ENCODE measurements at regions not wholly inside any gene's neighbourhood (a gene's known extent, or its start where the extent isn't known, plus 50 kb on each side); places are given as distances from the start of the nearest gene placed in this dataset.

DNA sequence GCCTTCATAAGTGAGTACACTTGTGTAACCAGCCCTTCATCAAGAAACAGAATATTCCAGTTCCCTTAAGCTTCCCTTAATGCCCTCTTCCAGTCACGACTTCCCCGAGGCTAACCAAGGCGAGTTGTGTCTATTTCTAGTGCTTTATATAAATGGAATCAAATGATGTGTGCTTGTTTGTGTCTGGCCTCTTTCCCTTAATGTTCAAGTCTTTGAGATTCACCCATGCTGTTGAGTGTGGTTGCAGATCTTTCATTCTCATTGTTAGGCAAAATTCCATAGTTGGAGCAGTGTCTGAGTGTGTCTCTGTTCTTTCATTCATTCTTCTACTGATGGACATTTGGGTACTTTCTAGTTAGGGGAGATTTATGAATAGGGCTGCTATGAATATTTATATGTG, 135.0 kb downstream of the CEBPB start:
- ChIA-PET CTCF (no interaction called here), POLR2A (no interaction called here)
- intact Hi-C loops (cut with micrococcal nuclease): no loop called here
- Mint-ChIP-seq H3K4me3 (no peak overlapping the region), H3K36me3 (ENCODE audit: low read depth) (no peaks in the 10 kb centered on the region), H3K27me3 (peaks cover 19% of the 10 kb centered on the region), H3K4me1 (no peaks in the 10 kb centered on the region), H3K9me3 (no peaks in the 10 kb centered on the region), H3K27ac (no peak overlapping the region)
- ATAC-seq (ENCODE audit: low read depth): no peak
- DNase-seq: no peak
- TF ChIP-seq, protein P1, sequence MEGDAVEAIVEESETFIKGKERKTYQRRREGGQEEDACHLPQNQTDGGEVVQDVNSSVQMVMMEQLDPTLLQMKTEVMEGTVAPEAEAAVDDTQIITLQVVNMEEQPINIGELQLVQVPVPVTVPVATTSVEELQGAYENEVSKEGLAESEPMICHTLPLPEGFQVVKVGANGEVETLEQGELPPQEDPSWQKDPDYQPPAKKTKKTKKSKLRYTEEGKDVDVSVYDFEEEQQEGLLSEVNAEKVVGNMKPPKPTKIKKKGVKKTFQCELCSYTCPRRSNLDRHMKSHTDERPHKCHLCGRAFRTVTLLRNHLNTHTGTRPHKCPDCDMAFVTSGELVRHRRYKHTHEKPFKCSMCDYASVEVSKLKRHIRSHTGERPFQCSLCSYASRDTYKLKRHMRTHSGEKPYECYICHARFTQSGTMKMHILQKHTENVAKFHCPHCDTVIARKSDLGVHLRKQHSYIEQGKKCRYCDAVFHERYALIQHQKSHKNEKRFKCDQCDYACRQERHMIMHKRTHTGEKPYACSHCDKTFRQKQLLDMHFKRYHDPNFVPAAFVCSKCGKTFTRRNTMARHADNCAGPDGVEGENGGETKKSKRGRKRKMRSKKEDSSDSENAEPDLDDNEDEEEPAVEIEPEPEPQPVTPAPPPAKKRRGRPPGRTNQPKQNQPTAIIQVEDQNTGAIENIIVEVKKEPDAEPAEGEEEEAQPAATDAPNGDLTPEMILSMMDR (IDR thresholded peaks at IDR 0.05): no peak

- TF ChIP-seq, protein P1 (IDR thresholded peaks at IDR 0.05): no peak
- no peaks in the 10 kb centered on the region for H3K36me3 Mint-ChIP-seq (ENCODE audit: low read depth)
- DNase-seq (no peak), ATAC-seq (ENCODE audit: low read depth) (no peak)
- intact Hi-C loops (cut with micrococcal nuclease): no loop called here
- H3K9me3 Mint-ChIP-seq: no peaks in the 10 kb centered on the region
- no peaks in the 10 kb centered on the region for H3K4me1 Mint-ChIP-seq
- CTCF ChIA-PET: no interaction called here
- H3K4me3 Mint-ChIP-seq: no peak overlapping the region
- POLR2A ChIA-PET: no interaction called here
- H3K27me3 Mint-ChIP-seq: peaks cover 26% of the 10 kb centered on the region
- H3K27ac Mint-ChIP-seq: no peak overlapping the region
Measured at GRCh38 chr20:50327666-50328065, 137.0 kb downstream of the CEBPB start.

- ChIA-PET CTCF (interaction anchor here (0.6 kb wide), 1 partner anchor 222 kb away, joined by 4 read pairs; no protein-coding TSS in a partner anchor), POLR2A (no interaction called here)
- H3K27me3 Mint-ChIP-seq: peaks cover 34% of the 10 kb centered on the region
- no peaks in the 10 kb centered on the region for H3K4me1 Mint-ChIP-seq
- no peak overlapping the region for H3K4me3 Mint-ChIP-seq
- H3K36me3 Mint-ChIP-seq (ENCODE audit: low read depth): no peaks in the 10 kb centered on the region
- H3K9me3 Mint-ChIP-seq: no peaks in the 10 kb centered on the region
- DNase-seq (no peak), ATAC-seq (ENCODE audit: low read depth) (no peak)
- TF ChIP-seq, protein P1 (IDR thresholded peaks at IDR 0.05): no peak
- no peak overlapping the region for H3K27ac Mint-ChIP-seq
- intact Hi-C loops (cut with micrococcal nuclease): no loop called here
Measured at GRCh38 chr20:50328222-50328979, 137.8 kb downstream of the CEBPB start.

- TF ChIP-seq, protein P1 (IDR thresholded peaks at IDR 0.05): no peak
- no peak for DNase-seq
- ChIA-PET CTCF (no interaction called here), POLR2A (no interaction called here)
- Mint-ChIP-seq H3K4me1 (no peaks in the 10 kb centered on the region), H3K9me3 (no peaks in the 10 kb centered on the region), H3K4me3 (no peak overlapping the region), H3K27me3 (peaks cover 38% of the 10 kb centered on the region), H3K27ac (no peak overlapping the region), H3K36me3 (ENCODE audit: low read depth) (no peaks in the 10 kb centered on the region)
- intact Hi-C loops (cut with micrococcal nuclease): no loop called here
- no peak for ATAC-seq (ENCODE audit: low read depth)
Measured at GRCh38 chr20:50328996-50329898, 138.6 kb downstream of the CEBPB start.

DNA sequence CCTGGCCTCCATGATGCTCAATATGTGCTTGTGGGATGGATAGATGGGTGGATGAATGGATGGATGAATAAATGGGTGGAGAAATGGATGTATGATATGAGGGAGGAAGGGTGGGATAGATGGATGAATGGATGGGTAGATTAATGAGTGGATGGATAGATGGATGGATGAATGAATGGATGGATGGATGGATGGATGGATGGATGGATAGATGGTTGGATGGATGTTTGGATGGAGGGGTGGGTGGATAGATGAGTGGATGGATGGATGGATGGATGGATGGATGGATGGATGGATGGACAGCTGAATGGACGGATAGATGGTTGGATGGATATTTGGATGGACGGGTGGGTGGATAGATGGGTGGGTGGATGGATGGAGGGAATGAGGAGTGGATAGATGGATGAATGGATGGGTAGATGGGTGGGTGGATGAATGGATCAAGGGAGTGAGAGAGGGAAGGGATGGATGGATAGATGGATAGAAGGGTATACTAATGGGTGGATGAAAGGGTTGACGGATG, 139.4 kb downstream of the CEBPB start:
- no peak for DNase-seq
- no peaks in the 10 kb centered on the region for H3K36me3 Mint-ChIP-seq (ENCODE audit: low read depth)
- ChIA-PET CTCF (no interaction called here), POLR2A (no interaction called here)
- peaks cover 1% of the 10 kb centered on the region for H3K4me1 Mint-ChIP-seq
- TF ChIP-seq, protein P1 (IDR thresholded peaks at IDR 0.05): no peak
- intact Hi-C loops (cut with micrococcal nuclease): no loop called here
- ATAC-seq (ENCODE audit: low read depth): no peak
- peaks cover 39% of the 10 kb centered on the region for H3K27me3 Mint-ChIP-seq
- no peak overlapping the region for H3K4me3 Mint-ChIP-seq
- no peak overlapping the region for H3K27ac Mint-ChIP-seq
- H3K9me3 Mint-ChIP-seq: no peaks in the 10 kb centered on the region

All from activated B cell treated with CpG ODN at 0.5 μM for 24 hours (primary cell).